ENCODE measurements at regions not wholly inside any gene's neighbourhood (a gene's known extent, or its start where the extent isn't known, plus 50 kb on each side); places are given as distances from the start of the nearest gene placed in this dataset.

GRCh38 chr4:181611946-181612600 lies 631.1 kb upstream of the TENM3 start:
- H3K4me1 ChIP-seq (ENCODE audit: insufficient read depth) = no peaks in the 10 kb centered on the region
- no peak overlapping the region for H3K27ac ChIP-seq (ENCODE audit: low read depth)
- H3K36me3 ChIP-seq (ENCODE audit: insufficient read depth) = no peaks in the 10 kb centered on the region
- 73% methylated on average over 8 of the region's 8 CpGs for WGBS
- H3K4me3 ChIP-seq (ENCODE audit: low read depth, low read length) = no peak overlapping the region
- no peak for DNase-seq (ENCODE audit: extremely low spot score)

GRCh38 chr4:181613200-181613599 lies 630.0 kb upstream of the TENM3 start:
- Histone ChIP-seq H3K4me1 (ENCODE audit: insufficient read depth) (no peaks in the 10 kb centered on the region), H3K4me3 (ENCODE audit: low read depth, low read length) (no peak overlapping the region), H3K27ac (ENCODE audit: low read depth) (no peak overlapping the region), H3K36me3 (ENCODE audit: insufficient read depth) (no peaks in the 10 kb centered on the region)
- DNase-seq (ENCODE audit: extremely low spot score) = no peak
- WGBS = 68% methylated on average over 6 of the region's 6 CpGs

GRCh38 chr4:181618038-181618618 lies 625.1 kb upstream of the TENM3 start:
- Histone ChIP-seq H3K36me3 (ENCODE audit: insufficient read depth) (no peaks in the 10 kb centered on the region), H3K4me3 (ENCODE audit: low read depth, low read length) (no peak overlapping the region), H3K27ac (ENCODE audit: low read depth) (no peak overlapping the region), H3K4me1 (ENCODE audit: insufficient read depth) (no peaks in the 10 kb centered on the region)
- no peak for DNase-seq (ENCODE audit: extremely low spot score)
- 46% methylated on average over 6 of the region's 6 CpGs for WGBS

- no peak overlapping the region for H3K4me3 ChIP-seq (ENCODE audit: low read depth, low read length)
- no peaks in the 10 kb centered on the region for H3K4me1 ChIP-seq (ENCODE audit: insufficient read depth)
- no peak overlapping the region for H3K27ac ChIP-seq (ENCODE audit: low read depth)
- 77% methylated on average over 5 of the region's 5 CpGs for WGBS
- DNase-seq (ENCODE audit: extremely low spot score) = no peak
- H3K36me3 ChIP-seq (ENCODE audit: insufficient read depth) = no peaks in the 10 kb centered on the region
These were observed 624.3 kb upstream of the TENM3 start for GRCh38 chr4:181618896-181619295.

GRCh38 chr4:181619651-181620050 lies 623.6 kb upstream of the TENM3 start:
- DNase-seq (ENCODE audit: extremely low spot score) = no peak
- H3K36me3 ChIP-seq (ENCODE audit: insufficient read depth) = no peaks in the 10 kb centered on the region
- 84% methylated on average over 7 of the region's 7 CpGs for WGBS

GRCh38 chr4:181637186-181638105 lies 605.8 kb upstream of the TENM3 start:
- 74% methylated on average over 12 of the region's 12 CpGs for WGBS
- no peak for DNase-seq (ENCODE audit: extremely low spot score)
- Histone ChIP-seq H3K36me3 (ENCODE audit: insufficient read depth) (no peaks in the 10 kb centered on the region), H3K4me3 (ENCODE audit: low read depth, low read length) (no peak overlapping the region), H3K27ac (ENCODE audit: low read depth) (no peak overlapping the region), H3K4me1 (ENCODE audit: insufficient read depth) (no peaks in the 10 kb centered on the region)

More at GRCh38 chr4:181619651-181620050, 623.6 kb upstream of the TENM3 start:
- H3K4me3 ChIP-seq (ENCODE audit: low read depth, low read length) = no peak overlapping the region
- no peaks in the 10 kb centered on the region for H3K4me1 ChIP-seq (ENCODE audit: insufficient read depth)
- H3K27ac ChIP-seq (ENCODE audit: low read depth) = no peak overlapping the region

GRCh38 chr4:181643466-181643865 lies 599.7 kb upstream of the TENM3 start:
- DNase-seq (ENCODE audit: extremely low spot score) = no peak
- 85% methylated on average over 2 of the region's 2 CpGs for WGBS
- Histone ChIP-seq H3K4me3 (ENCODE audit: low read depth, low read length) (no peak overlapping the region), H3K27ac (ENCODE audit: low read depth) (no peak overlapping the region), H3K36me3 (ENCODE audit: insufficient read depth) (no peaks in the 10 kb centered on the region), H3K4me1 (ENCODE audit: insufficient read depth) (no peaks in the 10 kb centered on the region)

- no peaks in the 10 kb centered on the region for H3K36me3 ChIP-seq (ENCODE audit: insufficient read depth)
- no peak for DNase-seq (ENCODE audit: extremely low spot score)
- H3K27ac ChIP-seq (ENCODE audit: low read depth) = no peak overlapping the region
- H3K4me1 ChIP-seq (ENCODE audit: insufficient read depth) = no peaks in the 10 kb centered on the region
- WGBS = 30% methylated on average over 2 of the region's 2 CpGs
- no peak overlapping the region for H3K4me3 ChIP-seq (ENCODE audit: low read depth, low read length)
These were observed 597.7 kb upstream of the TENM3 start for GRCh38 chr4:181645489-181645888.

GRCh38 chr4:181646864-181647263 lies 596.3 kb upstream of the TENM3 start:
- 84% methylated on average over 6 of the region's 6 CpGs for WGBS
- no peak for DNase-seq (ENCODE audit: extremely low spot score)
- Histone ChIP-seq H3K4me1 (ENCODE audit: insufficient read depth) (no peaks in the 10 kb centered on the region), H3K4me3 (ENCODE audit: low read depth, low read length) (no peak overlapping the region), H3K27ac (ENCODE audit: low read depth) (no peak overlapping the region), H3K36me3 (ENCODE audit: insufficient read depth) (no peaks in the 10 kb centered on the region)

- Histone ChIP-seq H3K36me3 (ENCODE audit: insufficient read depth) (no peaks in the 10 kb centered on the region), H3K4me1 (ENCODE audit: insufficient read depth) (no peaks in the 10 kb centered on the region), H3K4me3 (ENCODE audit: low read depth, low read length) (no peak overlapping the region), H3K27ac (ENCODE audit: low read depth) (no peak overlapping the region)
- 28% methylated on average over 19 of the region's 19 CpGs for WGBS
- no peak for DNase-seq (ENCODE audit: extremely low spot score)
These were observed 595.6 kb upstream of the TENM3 start for GRCh38 chr4:181647396-181648147.

- no peak for DNase-seq (ENCODE audit: extremely low spot score)
- Histone ChIP-seq H3K4me1 (ENCODE audit: insufficient read depth) (no peaks in the 10 kb centered on the region), H3K27ac (ENCODE audit: low read depth) (no peak overlapping the region), H3K4me3 (ENCODE audit: low read depth, low read length) (no peak overlapping the region), H3K36me3 (ENCODE audit: insufficient read depth) (no peaks in the 10 kb centered on the region)
- 57% methylated on average over 4 of the region's 4 CpGs for WGBS
These were observed 593.0 kb upstream of the TENM3 start for GRCh38 chr4:181650033-181650825.

GRCh38 chr4:181656748-181657147 lies 586.5 kb upstream of the TENM3 start:
- no peak overlapping the region for H3K27ac ChIP-seq (ENCODE audit: low read depth)
- no peaks in the 10 kb centered on the region for H3K4me1 ChIP-seq (ENCODE audit: insufficient read depth)
- WGBS = 88% methylated on average over 5 of the region's 5 CpGs
- H3K4me3 ChIP-seq (ENCODE audit: low read depth, low read length) = no peak overlapping the region
- no peak for DNase-seq (ENCODE audit: extremely low spot score)
- no peaks in the 10 kb centered on the region for H3K36me3 ChIP-seq (ENCODE audit: insufficient read depth)

- Histone ChIP-seq H3K27ac (ENCODE audit: low read depth) (no peak overlapping the region), H3K4me3 (ENCODE audit: low read depth, low read length) (no peak overlapping the region), H3K4me1 (ENCODE audit: insufficient read depth) (no peaks in the 10 kb centered on the region), H3K36me3 (ENCODE audit: insufficient read depth) (no peaks in the 10 kb centered on the region)
- 72% methylated on average over 3 of the region's 3 CpGs for WGBS
- DNase-seq (ENCODE audit: extremely low spot score) = no peak
These were observed 584.0 kb upstream of the TENM3 start for GRCh38 chr4:181659202-181659601.
